ENCODE measurements at regions not wholly inside any gene's neighbourhood (a gene's known extent, or its start where the extent isn't known, plus 50 kb on each side); places are given as distances from the start of the nearest gene placed in this dataset.
"Not testable (repeated sequence)": the region's sequence is repeated elsewhere in the genome, so short reads cannot be mapped to it uniquely, and the experiment has no call there.

GRCh38 chrX:34576864-34577263 lies 80.2 kb downstream of the TMEM47 start:
- no peak for DNase-seq

- no peak for DNase-seq
Observed at GRCh38 chrX:34565981-34566380, 91.1 kb downstream of the TMEM47 start.

GRCh38 chrX:34563804-34564203 lies 93.3 kb downstream of the TMEM47 start:
- no peak for DNase-seq

DNA sequence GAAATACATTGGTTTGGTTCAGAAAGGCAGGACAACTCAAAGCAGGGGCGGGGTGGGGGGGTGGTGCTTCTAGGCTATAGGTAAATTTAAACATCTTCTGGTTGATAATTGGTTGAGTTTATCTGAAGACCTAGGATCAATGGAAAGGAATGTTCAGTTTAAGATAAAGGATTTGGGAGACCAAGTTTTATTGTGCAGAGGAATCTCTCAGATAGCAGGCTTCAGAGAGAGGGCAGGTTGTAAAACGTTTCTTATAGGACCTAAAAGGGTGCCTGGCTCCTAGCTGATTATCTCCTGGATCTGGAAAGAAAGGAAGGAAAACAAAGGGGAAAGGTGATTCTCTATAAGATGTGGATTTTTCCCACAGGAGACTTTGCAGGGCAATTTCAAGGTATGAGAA lies 94.0 kb downstream of the TMEM47 start:
- DNase-seq = no peak

GRCh38 chrX:34562006-34562405 lies 95.1 kb downstream of the TMEM47 start:
- no peak for DNase-seq

DNA sequence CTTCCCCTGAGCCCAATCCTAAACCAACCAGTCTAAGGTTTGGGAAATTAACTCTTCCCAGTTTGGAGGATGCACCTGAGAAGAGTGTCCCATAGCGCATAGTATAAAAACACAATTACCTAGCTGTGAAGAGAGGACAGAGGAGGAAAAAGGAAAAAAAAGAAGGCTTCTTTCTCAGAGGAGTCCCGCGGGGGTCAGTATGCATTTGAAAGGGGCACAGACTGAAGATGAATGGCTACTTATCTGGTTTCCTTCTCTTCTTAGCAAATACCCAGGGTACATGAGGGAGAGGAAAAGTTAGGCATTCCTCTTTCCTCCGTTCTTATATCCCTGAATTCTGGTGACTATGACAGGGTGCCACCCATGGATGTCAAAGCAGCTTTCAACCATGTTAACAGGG lies 96.9 kb downstream of the TMEM47 start:
- no peak for DNase-seq

DNA sequence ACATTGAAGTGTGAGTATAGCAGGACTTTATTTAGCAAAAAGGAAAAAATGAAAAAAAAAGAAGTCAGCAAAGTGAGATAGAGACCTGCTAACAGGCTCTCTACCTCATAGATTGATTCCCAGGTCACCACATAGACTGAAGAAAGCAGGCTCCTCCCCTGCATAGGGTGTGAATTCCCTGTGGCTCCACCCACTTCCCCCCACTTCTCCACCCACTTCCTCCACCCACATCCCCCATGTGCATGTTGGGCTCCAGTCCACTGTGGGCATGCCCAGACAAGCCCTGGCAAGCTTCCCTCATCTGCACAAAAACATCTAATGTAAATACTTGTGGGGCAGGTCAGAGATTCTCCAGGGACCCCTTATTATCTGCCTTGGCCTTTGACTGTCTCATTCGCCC lies 97.8 kb downstream of the TMEM47 start:
- no peak for DNase-seq

GRCh38 chrX:34557733-34558132 lies 99.4 kb downstream of the TMEM47 start:
- DNase-seq = no peak

GRCh38 chrX:34555481-34555880 lies 101.6 kb downstream of the TMEM47 start:
- DNase-seq = no peak

DNA sequence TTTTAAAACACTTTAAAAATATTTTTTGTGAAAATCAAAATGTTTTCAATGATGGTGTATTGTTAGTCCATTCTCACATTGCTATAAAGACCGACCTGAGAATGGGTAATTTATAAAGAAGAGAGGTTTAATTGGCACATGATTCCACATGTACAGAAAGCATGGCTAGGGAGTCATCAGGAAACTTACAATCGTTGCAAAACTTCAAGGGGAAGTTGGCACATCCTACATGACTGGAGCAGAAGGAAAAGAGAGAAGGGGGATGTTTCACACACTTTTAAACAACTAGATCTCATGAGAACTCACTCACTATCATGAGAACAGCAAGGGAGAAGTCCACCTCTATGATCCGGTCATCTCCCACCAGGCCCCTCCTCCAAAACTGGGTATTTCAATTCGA lies 110.7 kb downstream of the TMEM47 start:
- peak in 2 of 3 donors; percentile 0 for DNase-seq

GRCh38 chrX:34528081-34528480 lies 129.0 kb downstream of the TMEM47 start:
- no peak for DNase-seq

DNA sequence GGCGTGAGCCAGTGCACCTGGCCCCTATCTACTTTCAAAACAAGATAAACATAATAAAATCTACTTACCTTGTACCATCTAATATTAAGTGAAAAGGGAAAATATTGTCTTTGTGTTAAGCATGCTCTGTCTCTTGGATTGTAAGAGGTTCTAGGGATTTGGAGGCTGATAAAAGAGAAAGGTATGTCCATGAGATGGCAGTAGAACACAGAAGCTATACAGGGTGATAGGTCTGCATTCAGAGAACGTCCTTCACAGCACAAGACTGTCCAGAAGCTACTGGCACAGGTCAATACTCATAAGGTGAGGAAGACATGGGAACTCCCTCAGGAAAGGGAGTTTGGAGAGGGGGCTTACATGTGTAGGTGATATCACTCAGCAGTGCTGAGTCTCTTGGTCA lies 135.5 kb downstream of the TMEM47 start:
- DNase-seq = no peak

DNA sequence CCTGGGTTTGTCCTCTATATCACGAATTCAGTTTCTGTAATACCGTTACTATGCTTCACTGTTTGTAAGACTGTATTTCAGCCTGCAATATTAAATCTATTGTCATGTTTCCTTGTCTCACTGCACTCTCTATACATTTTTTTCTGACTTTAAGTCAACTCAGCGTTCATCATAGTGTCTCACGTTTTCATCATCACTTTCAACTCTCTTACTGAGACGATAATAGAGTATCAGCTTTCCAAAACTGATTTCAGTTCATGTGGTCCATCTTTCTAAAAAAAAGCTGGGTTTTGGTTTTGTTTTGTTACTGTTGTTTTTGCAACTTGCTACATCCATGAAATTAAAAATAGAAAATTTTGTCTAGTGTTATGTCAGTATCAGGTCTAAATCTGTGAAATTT lies 147.7 kb downstream of the TMEM47 start:
- DNase-seq = no peak

DNA sequence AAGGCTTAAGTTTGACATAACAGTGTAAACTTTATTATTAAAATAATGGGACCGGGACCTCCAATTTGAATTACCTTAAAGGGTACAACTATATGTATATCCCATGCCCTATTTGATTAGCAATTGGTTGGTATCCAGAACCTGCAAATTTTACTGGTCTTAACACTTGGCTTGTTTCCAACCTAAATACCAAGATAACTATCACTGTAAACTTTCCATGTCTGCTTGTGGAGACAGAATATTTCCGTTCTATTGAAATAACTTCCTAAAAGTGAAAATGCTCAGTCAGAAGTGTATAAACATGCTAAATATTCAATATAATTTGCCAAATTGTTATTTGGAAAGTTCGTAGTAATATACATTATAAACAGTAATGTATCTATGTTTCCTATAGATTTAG lies 154.0 kb downstream of the TMEM47 start:
- DNase-seq = no peak

DNA sequence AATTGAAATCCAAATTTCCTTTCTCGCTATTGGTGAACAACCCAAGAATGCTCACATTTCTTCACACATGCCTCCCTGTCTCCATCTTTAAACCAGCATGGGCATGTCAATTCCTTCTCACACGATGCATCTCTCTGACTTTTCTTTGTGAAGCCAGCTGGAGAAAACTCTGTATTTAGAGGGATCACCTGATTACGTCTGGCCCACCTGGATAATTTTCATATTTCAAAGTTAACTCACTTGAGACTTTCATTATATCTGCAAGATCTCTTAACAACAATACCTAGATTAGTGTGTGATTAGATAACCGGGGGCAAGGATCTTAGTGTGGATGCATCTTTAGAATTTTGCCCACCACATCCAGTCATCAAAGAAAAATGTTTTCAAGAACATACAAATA lies 164.0 kb downstream of the TMEM47 start:
- DNase-seq = no peak

DNA sequence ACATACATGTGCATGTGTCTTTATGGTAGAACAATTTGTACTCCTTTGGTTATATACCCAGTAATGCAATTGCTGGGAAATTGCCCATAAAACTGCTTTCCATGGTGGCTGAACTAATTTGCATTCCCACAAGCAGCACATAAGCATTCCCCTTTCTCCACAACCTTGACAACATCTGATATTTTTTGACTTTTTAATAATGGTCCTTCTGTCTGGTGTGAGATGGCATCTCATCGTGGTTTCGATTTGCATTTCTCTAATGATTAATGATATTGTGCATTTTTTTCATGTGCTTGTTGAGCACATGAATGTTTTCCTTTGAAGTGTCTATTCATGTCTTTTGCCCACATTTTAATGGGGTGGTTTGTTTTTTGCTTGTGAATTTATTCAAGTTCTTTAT lies 166.0 kb downstream of the TMEM47 start:
- DNase-seq = no peak

DNA sequence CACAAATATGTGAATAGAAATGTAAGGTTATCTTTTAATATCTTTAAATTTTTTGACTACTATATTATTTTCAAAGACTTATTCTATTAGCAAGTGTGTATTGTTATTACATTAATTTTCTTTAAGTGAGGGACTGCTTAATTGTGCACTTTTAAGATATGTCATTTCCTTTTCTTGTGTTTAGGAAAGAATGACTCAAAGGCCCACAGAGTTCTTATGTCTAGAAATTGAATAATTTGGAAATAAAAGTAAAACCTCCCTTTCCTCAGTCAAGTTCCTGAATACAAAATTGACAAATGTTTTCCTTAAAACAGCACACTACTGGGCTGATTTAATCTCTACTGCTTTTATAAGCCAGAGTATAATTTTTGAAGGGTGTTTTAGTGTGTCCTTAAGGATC lies 169.7 kb downstream of the TMEM47 start:
- no peak for DNase-seq

- DNase-seq = no peak
Observed at GRCh38 chrX:34483980-34484379, 173.1 kb downstream of the TMEM47 start.

DNA sequence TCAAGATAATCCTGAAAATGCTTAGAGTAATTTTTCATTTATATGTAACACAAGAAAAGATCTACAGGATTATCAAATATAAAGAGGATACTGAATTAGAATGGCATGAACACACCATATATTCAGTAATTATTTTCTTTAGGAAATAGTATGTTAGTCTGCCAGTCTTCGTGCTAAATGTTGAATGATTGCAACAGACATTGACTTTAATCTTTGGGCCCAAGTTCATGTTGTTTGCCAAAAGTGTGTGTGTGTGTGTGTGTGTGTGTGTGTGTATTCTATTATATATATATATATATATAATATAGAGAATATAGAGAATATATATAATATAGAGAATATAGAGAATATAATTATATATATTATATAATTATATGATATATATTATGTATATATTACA lies 186.6 kb downstream of the TMEM47 start:
- DNase-seq = no peak

- DNase-seq = no peak
Observed at GRCh38 chrX:34467437-34467836, 189.6 kb downstream of the TMEM47 start.

- not testable (repeated sequence) for DNase-seq
Observed at GRCh38 chrX:34463220-34463619, 193.9 kb downstream of the TMEM47 start.

- not testable (repeated sequence) for DNase-seq
Observed at GRCh38 chrX:34457850-34458249, 199.2 kb downstream of the TMEM47 start.

- no peak for DNase-seq
Observed at GRCh38 chrX:34437586-34437985, 219.5 kb downstream of the TMEM47 start.

GRCh38 chrX:34426334-34426733 lies 230.8 kb downstream of the TMEM47 start:
- DNase-seq = no peak

GRCh38 chrX:34406580-34406979 lies 250.5 kb downstream of the TMEM47 start:
- DNase-seq = no peak

DNA sequence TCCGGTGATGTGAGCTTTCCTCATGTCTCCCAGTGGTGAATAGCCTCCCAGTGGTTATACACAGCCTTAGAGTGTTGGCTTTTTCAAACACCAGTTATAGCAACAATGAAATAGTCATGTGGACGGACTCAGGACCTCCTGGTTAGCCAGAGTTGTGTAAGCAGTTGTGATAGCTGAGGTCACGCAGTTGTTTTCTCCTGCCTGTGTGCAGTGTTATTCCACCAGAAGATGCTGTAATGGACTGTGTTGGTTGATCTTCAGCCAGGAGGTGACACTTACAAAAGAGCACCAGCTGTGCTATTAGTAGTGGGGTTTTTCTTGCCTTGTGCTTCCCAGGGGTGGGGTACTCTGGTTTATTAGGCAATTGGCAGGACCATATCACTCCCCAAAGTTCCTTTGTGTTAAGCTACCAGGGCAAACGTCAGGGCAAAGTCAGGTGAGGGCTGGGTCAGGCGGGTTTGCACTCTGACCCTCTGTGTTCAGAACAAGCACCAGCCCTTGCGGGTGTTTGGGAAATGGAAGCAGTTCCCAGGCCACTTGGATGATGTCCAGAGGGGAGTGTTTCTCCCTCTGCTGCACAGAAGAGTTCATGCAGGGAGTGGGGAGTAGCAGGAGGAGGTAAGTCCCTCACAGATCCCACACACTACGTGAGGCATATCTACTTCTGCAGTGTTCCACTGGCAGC lies 252.6 kb downstream of the TMEM47 start:
- no peak for DNase-seq
